HL-60 (cell line): ENCODE measurements at regions not wholly inside any gene's neighbourhood (a gene's known extent, or its start where the extent isn't known, plus 50 kb on each side); places are given as distances from the start of the nearest gene placed in this dataset.
"Not testable (repeated sequence)": the region's sequence is repeated elsewhere in the genome, so short reads cannot be mapped to it uniquely, and the experiment has no call there.

Experiments used
- DNase-seq, 2 experiments: peaks; one replicate each; pipeline ENCODE4 v3.0.0-alpha.2; 2010 to 2020; ENCODE audit warnings: low read depth in 1 of 2, low spot score in 1 of 2
- H3K27ac ChIP-seq: fragments of 250-450 bp; sonication (Bioruptor Pico); replicated peaks from 2 replicates; pipeline ENCODE4 v1.5.1; 2020; ENCODE audit warnings: mild to moderate bottlenecking, moderate library complexity
- H3K27me3 ChIP-seq: fragments of 250-450 bp; sonication (Bioruptor Pico); 2 replicates; pipeline ENCODE4 v1.5.1; 2021; ENCODE audit warnings: mild to moderate bottlenecking, moderate library complexity; ENCODE audit not compliant: insufficient read depth, poor library complexity, severe bottlenecking
- H3K4me3 ChIP-seq: replicated peaks from 2 replicates; pipeline ENCODE4 v1.5.1; 2011; ENCODE audit warnings: mild to moderate bottlenecking, control low read depth, low read length; ENCODE audit not compliant: insufficient read depth
- GABPA ChIP-seq: IDR thresholded peaks from 2 replicates; pipeline ENCODE4 v1.6.1; 2012; ENCODE audit warnings: low read depth
- POLR2AphosphoS5 ChIP-seq: IDR thresholded peaks from 2 replicates; pipeline ENCODE4 v1.6.1; 2012; ENCODE audit warnings: low read depth
- REST ChIP-seq: IDR thresholded peaks from 2 replicates; pipeline ENCODE4 v1.6.1; 2012; ENCODE audit warnings: low read depth; ENCODE audit not compliant: insufficient replicate concordance
- SPI1 ChIP-seq: IDR thresholded peaks from 2 replicates; pipeline ENCODE4 v1.6.1; 2012; ENCODE audit warnings: low read depth, mild to moderate bottlenecking, borderline replicate concordance
- TF ChIP-seq, protein P1 (sequence below): IDR thresholded peaks from one replicate; pipeline ENCODE4 v1.5.1; 2011; ENCODE audit warnings: low read length, control low read depth, inconsistent platforms; ENCODE audit not compliant: insufficient read depth

DNA sequence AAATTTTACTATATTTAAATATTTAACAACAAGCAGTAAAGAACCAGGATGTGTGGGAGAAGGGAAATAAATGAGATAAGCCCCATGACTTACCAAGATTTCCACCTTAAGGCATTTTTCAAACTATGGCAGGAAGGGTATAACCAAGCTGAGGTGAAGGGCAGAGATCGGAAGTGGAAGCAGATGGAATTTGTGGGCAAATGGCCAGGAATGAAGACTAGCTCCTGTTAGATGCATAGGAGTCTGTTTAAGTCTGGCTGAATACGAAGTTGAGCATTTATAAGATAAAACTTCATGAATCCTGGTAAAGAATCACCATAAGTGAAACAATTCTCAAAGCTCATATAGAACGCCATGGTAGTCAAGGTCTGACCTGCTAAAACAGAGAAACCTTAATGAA lies 163.5 kb downstream of the DIO2 start:
- TF ChIP-seq POLR2AphosphoS5 (no peak), SPI1 (no peak), GABPA (no peak), REST (no peak)
- TF ChIP-seq, protein P1, sequence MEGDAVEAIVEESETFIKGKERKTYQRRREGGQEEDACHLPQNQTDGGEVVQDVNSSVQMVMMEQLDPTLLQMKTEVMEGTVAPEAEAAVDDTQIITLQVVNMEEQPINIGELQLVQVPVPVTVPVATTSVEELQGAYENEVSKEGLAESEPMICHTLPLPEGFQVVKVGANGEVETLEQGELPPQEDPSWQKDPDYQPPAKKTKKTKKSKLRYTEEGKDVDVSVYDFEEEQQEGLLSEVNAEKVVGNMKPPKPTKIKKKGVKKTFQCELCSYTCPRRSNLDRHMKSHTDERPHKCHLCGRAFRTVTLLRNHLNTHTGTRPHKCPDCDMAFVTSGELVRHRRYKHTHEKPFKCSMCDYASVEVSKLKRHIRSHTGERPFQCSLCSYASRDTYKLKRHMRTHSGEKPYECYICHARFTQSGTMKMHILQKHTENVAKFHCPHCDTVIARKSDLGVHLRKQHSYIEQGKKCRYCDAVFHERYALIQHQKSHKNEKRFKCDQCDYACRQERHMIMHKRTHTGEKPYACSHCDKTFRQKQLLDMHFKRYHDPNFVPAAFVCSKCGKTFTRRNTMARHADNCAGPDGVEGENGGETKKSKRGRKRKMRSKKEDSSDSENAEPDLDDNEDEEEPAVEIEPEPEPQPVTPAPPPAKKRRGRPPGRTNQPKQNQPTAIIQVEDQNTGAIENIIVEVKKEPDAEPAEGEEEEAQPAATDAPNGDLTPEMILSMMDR, result no peak
- H3K27ac ChIP-seq, result no peak overlapping the region
- no peak for DNase-seq
- no peak overlapping the region for H3K4me3 ChIP-seq
- no peaks in the 10 kb centered on the region for H3K27me3 ChIP-seq

- no peak for TF ChIP-seq REST
- no peak for TF ChIP-seq GABPA
- TF ChIP-seq, protein P1, result no peak
- no peak for TF ChIP-seq SPI1
- TF ChIP-seq POLR2AphosphoS5, result no peak
- Histone ChIP-seq H3K4me3 (no peak overlapping the region), H3K27ac (no peak overlapping the region), H3K27me3 (no peaks in the 10 kb centered on the region)
- DNase-seq, result no peak
Measured at GRCh38 chr14:80037349-80037748, 174.0 kb downstream of the DIO2 start.

- DNase-seq, result no peak
- H3K27ac ChIP-seq, result no peak overlapping the region
- TF ChIP-seq SPI1 (no peak), GABPA (no peak), REST (no peak), POLR2AphosphoS5 (no peak)
- TF ChIP-seq, protein P1, result no peak
- no peak overlapping the region for H3K4me3 ChIP-seq
- no peaks in the 10 kb centered on the region for H3K27me3 ChIP-seq
Measured at GRCh38 chr14:80024417-80024816, 186.9 kb downstream of the DIO2 start.

DNA sequence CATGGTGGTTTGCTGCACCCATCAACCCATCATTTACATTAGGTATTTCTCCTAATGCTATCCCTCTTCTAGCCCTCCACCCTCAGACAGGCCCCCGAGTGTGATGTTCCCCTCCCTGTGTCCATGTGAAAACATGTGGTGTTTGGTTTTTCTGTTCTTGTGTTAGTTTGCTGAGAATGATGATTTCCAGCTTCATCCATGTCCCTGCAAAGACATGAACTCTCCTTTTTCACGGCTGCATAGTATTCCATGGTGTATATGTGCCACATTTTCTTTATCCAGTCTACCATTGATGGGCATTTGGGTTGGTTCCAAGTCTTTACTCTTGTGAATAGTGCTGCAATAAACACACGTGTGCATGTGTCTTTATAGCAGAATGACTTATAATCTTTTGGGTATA lies 192.8 kb downstream of the DIO2 start:
- H3K27me3 ChIP-seq, H3K4me3 ChIP-seq, DNase-seq, H3K27ac ChIP-seq: not testable (repeated sequence)
